ENCODE measurements at regions not wholly inside any gene's neighbourhood (a gene's known extent, or its start where the extent isn't known, plus 50 kb on each side); places are given as distances from the start of the nearest gene placed in this dataset.

GRCh38 chr6:154651656-154652055 lies 81.6 kb upstream of the SCAF8 start:
- TF ChIP-seq CTCF (conservative IDR thresholded peaks at IDR 0.05; ENCODE audit: low read depth, low read length) (no peak), EZH2 (IDR thresholded peaks at IDR 0.05; ENCODE audit: low read length, unreplicated experiment) (no peak)
